ENCODE measurements at regions not wholly inside any gene's neighbourhood (a gene's known extent, or its start where the extent isn't known, plus 50 kb on each side); places are given as distances from the start of the nearest gene placed in this dataset.

DNA sequence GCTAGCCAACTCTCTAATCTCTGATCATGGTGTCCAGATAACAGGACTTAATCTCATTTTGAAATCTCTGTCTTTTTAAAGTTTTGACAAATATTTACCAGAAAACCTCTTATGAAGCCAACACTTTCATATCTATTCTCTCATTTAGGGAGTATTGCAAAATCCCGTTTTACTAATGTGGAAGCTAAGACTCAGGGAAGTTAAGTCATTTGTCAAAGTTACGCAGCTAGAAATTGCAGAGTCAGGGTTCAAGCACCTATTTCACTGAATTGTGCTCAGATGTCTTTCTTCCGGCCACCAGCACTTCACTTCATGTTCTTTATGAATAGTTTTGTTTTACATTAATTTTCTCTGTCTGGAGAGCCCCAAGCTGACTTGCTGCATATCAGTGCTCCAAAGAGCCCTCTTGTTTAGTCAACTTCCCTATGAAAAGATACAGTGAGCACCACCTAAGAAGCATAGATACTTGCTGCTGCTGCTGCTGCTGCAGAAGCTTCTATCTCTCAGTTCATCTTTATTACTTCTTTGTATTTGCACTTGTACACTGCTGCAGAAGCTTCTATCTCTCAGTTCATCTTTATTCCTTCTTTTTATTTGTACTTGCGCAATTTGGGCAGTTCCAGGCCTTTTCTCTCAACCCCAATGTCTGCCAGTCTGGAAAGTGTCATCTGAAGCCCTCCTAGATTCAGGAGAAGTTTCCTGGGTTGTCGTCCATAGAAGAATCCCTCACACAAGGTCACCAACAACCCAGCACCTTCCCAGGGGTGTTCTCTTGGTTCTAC is 329.7 kb downstream of the MAFB start:
- DNase-seq, result no peak

DNA sequence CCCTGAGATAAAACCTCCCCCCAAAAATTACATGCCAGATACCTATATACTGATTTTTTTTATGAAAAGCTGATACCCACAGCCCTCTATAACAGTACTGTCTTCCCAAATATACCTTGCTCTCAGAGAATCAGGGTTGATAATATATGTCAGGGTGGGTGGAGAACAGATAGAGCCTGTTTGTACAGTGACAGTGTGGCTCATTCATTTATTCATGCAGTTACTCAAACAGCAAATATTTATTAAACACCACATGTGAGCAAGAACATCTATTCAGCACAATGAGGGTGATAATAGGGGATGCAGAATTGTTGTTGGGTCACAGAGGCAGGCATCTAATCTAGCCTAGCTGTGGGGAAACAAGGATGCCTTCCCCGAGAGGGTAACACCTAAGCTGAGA is 334.2 kb downstream of the MAFB start:
- DNase-seq, result no peak

DNA sequence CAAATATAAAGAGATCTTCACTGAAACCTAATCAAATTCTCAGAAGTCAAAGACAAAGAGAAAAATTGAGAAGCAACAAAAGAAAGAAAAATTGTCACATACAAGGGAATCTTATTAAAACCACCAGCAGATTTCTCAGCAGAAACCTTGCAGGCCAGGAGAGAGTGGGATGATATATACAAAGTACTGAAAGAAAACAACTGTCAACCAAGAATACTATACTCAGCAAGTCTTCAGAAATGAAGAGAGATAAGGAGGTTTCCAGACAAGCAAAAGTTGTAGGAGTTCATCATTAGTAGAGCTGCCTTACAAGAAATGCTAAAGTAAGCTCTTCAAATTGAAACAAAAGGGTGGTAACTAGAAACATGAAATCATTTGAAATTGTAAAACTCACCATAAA is 345.6 kb downstream of the MAFB start:
- no peak for DNase-seq

DNA sequence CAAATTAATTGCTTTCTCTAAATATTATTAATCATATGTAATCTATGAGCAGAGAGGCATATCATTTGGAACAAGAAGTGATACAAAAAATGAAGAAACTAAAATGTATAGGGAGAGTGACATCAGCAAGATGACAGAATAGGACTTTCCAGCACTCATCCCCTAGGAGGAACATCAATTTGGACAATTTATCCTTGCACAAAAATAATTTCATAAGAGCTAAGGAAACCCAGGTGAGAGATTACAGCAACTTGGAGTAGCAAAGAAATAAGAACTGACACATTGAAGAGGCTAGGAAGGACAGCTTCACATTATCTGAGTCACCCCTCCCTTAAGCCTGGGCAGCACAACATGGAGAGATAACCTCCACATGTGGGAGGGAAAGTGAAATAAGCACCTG is 347.5 kb downstream of the MAFB start:
- DNase-seq, result no peak

DNA sequence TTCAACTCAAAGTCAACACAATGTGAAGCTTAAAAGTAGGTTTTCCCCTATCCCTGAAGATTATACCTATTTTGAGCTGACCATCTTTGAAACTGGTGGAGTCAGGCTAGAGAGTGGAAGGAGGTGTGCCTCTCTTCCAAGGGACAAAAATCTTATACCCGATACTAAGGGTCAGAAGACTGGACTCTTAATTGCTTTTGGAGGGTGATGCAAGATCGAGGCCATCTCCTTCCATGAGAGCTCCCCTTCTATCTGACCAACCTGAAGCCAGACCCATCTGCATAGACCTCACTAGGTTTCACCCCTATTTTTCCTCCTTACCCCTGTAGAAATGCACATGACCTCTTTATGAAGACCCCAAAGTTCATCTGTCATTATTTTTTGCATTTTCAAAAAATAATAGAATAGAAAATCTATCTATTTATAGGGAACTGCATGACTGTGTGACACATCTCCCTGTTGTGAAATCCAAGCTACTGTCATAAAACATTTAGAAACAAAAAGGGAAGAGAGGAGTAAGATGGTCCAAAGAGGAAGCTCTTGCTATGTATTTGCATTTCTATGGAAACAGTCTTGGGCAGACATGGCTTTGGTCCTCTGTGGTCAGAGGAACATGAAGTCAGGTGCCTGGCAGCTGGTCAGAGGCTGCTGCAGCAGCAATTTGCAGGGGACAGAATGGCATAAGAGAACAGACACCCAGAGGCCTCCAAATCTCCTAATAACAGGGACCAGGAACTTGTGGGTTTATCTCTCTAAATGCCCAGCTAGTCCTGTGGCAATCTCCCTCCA is 349.2 kb downstream of the MAFB start:
- DNase-seq, result no peak

DNA sequence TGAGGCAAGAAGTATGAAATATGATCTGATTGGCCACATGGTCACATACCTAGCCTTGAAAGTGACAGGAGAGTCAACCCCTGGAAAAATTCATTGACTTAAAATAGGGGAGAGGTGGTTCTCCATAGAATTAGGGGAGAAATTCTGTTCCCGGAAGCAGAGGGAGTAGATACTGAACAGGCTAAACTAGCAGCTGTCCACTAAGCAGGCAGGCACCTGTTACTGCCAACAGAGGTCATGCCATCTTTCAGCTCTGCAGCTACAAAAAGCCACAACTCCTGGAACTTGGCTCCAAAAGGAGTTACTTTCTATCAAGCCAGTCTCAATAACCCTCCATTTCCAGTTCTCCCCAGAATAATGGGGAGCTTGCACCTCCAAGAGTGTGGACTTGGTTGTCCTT is 352.5 kb downstream of the MAFB start:
- no peak for DNase-seq

DNA sequence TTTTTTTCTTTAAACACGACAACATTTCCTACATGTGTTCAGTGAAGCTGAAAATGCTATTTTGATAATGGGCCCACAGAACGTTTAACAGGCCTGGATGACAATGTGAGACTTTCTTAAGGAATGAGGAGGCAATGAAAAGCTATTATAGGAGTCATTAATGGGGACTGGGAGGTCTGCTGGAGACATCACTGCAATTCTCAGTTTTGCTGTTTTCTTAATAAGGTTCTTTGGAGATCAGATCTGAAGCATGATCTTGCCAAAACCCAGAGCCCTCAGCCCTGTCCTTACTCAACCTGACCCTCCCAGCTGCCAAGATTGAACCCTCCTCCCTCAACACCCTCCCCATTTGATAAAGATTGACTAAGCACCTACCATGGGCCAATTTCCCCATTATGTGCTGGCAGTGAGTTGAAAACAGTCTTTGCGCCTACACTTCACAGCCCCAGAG is 353.1 kb downstream of the MAFB start:
- DNase-seq, result no peak

DNA sequence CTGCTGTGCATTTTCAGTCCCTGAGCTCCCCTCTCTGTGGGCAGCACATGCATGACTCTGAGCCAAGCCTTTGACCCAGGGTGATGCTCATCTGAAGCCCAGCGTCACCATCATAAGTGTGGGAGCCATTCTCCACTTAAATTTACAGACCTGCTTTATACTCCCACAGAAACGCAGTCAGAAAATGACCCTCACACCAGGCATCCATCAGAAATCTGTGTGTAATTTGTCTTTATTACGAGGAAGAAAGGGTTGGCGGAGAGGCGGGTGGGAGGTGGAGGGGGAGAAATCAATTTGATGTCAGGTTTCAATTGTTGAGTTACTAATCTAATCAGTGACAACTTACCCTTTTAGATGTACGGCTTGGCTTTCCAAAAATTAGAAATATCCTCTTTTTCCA is 353.6 kb downstream of the MAFB start:
- DNase-seq, result no peak

DNA sequence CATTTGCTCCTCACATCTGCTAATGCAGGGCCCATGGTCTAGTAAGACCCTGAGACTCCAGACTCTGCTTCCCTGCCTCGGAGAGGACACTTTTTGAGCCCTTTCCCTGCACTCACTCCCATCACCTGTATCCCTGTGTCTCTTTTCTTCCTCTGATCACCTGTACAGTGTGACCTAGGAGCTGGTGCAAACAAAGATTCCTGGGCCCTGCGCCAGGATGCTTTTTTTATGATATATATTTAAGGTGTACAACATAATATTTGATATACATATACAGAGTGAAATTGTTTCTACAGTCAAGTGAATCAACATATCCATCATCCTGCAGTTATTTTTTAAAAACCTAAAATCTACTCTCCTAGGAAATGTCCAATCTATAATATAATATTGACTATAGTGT is 355.4 kb downstream of the MAFB start:
- no peak for DNase-seq

DNA sequence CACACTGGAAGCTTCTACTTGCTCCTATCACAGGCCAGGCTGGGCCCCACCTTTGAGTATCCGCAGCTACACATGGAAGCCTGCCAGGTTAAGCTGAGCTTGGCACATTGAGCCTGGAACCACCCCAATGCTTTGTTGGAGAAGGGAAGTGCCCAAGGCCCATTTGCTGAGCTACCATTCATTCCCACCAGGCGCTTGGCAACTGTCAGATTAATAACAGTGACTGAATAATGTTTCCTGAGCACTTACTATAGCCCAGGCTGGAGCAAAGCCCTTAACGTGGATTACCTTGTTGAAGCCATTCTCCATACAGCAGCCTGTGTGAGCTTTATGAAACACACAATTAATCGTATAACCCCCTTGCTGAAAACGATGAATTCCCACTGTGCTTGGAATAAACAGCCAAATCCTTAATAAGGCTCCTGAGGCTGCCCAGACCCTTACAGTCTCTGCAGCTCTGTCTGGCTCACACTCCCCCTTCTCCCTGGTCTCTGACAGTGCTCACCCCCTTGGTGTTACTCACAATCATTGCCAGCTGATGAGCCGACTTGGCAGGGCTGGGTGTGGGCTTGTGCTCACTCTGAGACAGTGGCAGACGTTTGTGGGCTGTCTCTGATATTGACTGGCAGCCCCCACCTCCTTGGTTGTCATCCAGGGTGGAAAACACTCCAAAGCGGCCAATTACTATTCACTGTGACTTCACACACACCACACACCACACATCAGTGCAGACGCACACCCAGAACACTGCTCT is 357.1 kb downstream of the MAFB start:
- no peak for DNase-seq

DNA sequence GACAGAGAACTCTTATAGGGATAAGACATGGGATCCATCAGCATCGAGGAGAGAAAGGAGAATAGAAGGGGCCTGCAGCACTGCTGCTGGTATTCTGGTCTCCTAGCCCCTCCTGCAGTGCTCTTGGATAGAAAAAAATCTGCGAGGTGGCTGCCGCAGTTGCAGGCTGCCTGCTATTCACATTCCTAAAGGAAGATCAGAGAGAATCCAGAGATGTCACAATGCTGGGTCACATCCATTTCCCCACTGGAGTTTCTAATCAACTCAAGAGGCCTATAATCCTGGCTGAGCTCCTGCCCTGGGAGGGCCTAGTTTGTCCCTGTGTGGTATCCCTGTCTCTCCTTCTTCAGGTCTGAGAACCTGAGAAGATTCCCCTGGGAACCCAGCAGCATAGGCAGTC is 357.8 kb downstream of the MAFB start:
- DNase-seq, result no peak

DNA sequence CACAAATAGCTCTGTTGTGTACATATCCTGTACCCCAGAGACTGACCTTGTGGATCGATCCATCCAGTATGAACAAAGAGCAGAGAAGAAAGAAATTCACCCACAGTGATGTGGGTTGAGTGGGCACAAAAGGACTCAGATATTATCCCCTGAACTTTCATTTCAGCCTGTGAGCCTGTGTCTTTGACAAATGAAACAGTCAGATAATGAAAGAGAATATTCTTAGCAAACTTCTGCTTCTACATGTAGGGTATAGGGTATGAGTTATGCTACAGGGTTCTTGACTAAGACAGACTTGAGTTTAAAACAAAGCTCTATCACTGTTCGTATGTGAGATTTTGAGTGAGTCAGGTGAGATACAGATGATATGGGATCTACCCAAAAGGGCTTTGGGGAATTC is 359.7 kb downstream of the MAFB start:
- no peak for DNase-seq

DNA sequence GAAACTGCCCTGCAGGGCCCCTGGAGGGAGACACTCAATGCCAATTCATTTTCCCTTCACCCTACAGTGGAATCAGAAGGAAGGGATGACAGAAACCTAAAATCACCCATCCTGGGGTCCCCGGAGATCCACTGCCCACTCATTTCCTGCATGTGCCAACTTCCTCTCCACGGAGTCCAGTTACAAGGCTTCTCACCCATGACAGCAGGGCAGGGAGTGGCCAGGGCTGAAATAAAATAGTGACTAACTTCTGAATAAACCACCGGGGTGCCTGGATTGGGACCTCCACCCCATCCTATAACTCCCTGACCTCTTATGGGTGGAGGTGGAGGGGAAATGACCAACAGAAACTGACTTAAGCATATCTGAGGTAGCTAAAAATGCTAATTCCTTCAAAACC is 362.3 kb downstream of the MAFB start:
- no peak for DNase-seq

DNA sequence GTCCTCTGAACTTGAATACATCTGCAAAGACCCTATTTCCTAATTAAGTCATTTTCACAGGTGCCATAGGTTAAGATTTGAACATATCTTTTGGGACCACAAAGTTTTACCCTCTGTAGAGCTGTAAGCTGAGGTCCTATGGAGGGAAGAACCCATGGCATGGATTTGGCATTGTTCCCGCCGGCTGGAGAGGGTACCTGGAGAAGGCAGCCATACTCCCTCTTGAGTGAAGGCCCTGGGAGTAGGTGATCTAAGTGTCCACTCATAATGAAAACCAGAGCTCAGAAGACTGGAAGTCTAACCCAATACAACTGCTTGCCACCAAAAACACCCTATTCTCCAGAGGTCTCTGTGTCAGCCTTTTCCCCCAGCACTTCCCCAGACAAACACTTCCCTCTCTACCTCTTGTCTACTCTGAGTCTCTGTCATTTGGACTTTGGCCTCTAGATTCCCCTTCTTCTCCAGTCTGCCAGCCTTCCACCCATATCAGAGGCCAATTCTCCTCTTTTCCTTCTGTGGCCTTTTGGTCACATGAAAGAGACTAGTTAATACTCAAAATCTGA is 363.9 kb downstream of the MAFB start:
- no peak for DNase-seq

DNA sequence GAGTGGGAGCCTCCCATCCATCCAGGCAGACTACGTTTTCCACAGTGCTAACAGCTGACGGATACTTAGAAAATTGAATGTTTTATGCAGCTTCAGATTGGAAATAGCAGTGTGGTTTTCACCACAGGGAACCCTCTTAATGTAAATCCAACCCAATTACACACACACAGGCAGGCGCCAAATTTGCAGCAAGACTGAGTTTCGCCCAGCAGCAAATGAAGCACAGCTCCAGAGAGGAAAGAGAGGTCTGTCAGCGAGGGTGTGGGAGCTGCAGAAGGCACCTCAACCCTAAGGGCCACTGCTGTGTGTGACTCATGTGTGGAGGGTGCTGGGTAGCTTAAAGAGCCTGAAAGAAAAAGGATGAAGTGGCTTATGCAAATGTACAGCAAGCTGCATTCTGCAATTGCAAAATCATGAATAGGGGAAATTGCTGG is 365.7 kb downstream of the MAFB start:
- no peak for DNase-seq

DNA sequence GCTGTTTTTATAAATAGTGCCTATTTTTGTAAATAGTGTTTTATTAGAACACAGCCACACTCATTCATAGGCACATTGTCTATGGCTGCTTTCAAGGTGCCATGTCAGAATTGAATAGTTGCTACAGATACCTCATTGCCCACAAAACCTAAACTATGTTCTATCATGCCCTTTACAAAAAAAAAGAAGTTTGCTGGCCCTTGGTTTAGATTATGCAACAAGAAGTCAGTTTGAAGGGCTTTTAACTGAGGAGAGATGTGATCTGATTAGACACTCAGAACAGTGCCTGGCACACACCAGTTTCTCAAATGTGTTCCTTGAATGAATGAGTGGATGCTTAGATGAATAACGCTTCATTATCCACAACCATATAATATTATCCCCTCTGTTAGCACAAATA is 366.1 kb downstream of the MAFB start:
- DNase-seq, result no peak

DNA sequence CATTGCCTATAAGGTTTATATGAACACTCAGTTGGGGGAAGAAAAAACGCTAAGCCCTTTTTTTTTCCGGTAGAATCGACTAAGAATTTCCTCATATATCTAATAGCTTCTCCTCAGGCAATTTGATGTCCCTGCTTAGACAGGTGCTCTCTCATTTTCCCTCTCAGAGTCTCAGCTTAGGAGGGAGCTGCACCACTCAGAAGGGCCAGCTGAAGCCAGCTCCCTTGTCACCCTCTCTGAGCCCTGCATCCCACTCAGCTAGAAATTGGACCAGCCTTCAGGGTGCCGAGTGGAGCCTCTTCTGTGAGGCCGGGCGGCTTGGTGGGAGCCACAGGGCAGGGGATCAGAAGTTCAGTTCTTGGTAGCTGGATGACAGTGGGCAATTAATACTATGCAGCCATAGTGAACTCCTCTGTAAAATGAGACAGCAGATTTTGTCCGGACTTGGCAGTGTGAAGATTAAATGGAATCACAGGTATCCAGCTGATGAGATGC is 368.5 kb downstream of the MAFB start:
- DNase-seq, result no peak

DNA sequence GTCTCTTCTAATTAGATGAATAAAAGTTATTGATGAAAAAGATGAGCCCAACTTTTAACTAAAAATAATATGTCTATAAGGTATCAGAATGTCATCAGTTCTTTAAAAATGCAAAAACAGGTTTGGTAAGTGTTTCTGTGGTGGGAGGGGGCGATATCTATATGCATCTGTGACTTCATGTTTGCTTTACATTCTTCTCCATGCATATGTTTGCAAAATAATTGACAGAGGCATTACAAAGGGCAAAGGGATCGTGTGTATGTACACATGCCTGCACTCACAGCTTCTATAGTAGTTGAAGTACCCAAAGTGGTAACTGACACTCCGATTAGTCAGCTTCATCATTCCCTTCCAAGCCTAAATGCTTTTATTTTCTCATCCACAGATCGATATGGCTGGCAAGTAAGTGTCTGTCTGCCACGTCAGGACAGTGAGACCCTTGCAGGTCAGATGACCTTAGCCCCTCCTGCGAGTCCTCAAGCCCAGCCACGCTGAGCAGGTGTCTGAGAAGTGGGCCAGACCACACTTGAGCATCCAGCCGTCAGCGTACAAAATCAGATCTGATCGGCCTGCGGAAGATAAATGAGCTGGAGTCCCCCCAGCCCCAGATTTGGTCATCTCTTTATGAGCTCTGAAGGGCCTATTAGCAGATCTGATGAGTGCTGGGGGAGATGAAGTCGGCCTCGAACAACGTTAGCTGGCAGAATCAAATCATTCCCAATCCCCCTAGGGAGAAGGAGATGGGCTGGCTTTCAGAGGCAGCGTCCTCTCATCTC is 369.1 kb downstream of the MAFB start:
- DNase-seq, result no peak

DNA sequence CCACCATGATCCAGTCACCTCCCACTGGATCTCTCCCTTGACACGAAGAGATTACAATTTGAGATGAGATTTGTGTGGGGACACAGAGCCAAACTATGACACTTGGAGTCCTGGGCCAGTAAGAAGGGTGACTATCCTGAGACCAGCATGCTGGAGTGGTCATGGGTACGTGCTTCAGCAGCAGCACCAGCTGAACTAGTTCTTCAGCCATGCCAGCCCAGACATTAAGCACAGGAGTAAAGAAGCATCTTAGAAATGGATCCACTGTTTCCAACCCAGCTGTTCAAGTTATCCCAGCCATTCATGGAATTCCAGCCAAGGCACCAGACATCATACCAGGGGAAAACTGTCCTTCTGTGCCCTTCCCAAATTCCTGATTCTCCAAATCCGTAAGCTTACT is 370.0 kb downstream of the MAFB start:
- DNase-seq, result no peak

DNA sequence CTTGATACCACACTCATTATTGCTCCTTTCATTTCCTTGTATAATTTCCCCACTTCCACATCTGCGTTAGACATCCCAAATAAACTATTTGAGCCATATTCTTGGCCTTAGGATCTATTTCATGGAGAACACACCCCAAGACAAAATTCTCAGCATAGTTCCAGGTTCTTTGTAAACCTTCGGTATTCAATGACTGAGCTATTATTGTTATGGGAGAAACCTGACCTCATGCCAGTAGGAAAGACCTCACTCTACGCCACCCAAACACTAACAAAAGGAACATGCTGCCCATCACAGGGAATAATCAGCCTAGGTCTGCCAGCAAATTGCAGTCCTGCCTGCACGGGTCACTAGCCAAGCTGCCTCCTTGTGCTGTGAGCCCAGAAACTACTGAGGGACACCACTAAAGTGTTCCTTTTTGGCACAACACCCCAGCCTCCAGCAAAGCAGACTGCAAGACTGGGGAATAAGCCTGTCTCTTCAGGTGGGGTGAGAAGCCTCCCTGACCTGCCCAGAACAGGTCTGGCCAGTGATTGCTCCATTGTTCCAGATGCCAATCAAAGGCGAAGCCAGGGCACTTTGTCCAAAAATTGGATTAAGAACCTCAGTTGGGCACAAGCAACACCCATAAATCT is 371.8 kb downstream of the MAFB start:
- DNase-seq, result no peak

DNA sequence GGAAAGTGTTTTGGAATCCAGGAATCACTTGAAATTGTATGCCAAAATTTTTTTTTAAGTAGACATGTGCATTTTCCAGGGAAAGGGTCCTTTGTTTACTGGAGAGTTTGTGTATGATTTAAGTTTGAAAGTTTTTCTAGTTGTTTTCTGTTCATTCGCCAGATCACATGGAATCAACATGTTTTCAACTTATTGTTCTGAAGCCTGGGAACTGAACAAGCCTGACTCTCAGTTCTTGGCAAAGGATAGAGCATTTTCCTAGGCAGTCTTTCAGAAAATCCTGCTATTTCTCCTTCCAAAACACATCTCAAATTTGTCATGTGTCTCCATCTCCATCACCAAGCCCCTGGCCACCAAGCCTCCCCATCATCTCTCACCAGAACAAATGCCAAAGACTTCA is 374.8 kb downstream of the MAFB start:
- DNase-seq, result no peak

DNA sequence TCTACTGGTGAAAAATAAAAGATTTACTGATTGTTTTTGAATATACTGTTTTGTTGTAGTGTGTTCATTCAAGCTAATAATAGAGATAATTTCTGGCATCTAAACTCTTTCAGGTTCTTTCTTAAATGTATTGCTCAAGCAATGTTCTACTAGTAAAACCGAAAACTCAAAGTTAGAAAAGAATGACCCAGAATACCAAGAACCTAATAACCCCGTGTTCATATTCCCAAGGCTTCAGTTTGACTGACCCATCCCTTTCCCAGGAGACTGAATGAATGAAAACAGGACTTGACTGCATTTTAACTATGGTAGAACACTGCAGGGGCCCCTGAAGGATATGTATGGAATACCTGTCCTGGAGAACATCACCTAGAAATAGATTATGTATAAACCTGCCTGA is 375.3 kb downstream of the MAFB start:
- no peak for DNase-seq
